Natural killer cell (primary cell): ENCODE measurements at regions not wholly inside any gene's neighbourhood (a gene's known extent, or its start where the extent isn't known, plus 50 kb on each side); places are given as distances from the start of the nearest gene placed in this dataset.

Experiments used
- ATAC-seq, 3 donors: fragments of 150-1000 bp in 2 of 3; fragments of 200-7000 bp in 1 of 3; cut with Tn5 transposase; 1 replicate in 1 of 3; 2 replicates in 2 of 3; pipeline ENCODE4 v1.10.0; 2021; ENCODE audit warnings: mild to moderate bottlenecking in 2 of 3, moderate library complexity in 2 of 3
- DNase-seq, 2 donors: peaks; one replicate each; pipeline versions ENCODE4 v3.0.0 to v3.0.0-alpha.2; 2013 to 2021; ENCODE audit warnings: mixed read lengths in 1 of 2
- H3K27ac ChIP-seq: one replicate; pipeline ENCODE4 v1.5.1; 2013; ENCODE audit warnings: mild to moderate bottlenecking, low read length
- H3K27me3 ChIP-seq: one replicate; pipeline ENCODE4 v1.6.1; 2013; ENCODE audit warnings: low read length; ENCODE audit not compliant: control insufficient read depth, insufficient read depth
- H3K36me3 ChIP-seq: one replicate; pipeline ENCODE4 v1.6.1; 2013; ENCODE audit warnings: low read length; ENCODE audit not compliant: control insufficient read depth, insufficient read depth
- H3K4me1 ChIP-seq: one replicate; pipeline ENCODE4 v1.6.1; 2013; ENCODE audit warnings: low read length; ENCODE audit not compliant: control insufficient read depth, insufficient read depth
- H3K4me3 ChIP-seq: one replicate; pipeline ENCODE4 v1.5.1; 2013; ENCODE audit warnings: low read length
- H3K9me3 ChIP-seq: one replicate; pipeline ENCODE4 v1.6.1; 2013; ENCODE audit warnings: low read length; ENCODE audit not compliant: control insufficient read depth, insufficient read depth
- H3K27ac Mint-ChIP-seq, 2 donors: one replicate each; pipeline ENCODE4 v1.8.0; 2022; ENCODE audit warnings: mild to moderate bottlenecking in 2 of 2, mixed read lengths in 2 of 2, moderate library complexity in 1 of 2
- H3K27me3 Mint-ChIP-seq, 2 donors: one replicate each; pipeline ENCODE4 v1.8.0; 2022; ENCODE audit warnings: low read depth in 2 of 2, mixed read lengths in 2 of 2
- H3K36me3 Mint-ChIP-seq: one replicate; pipeline ENCODE4 v1.8.0; 2022; ENCODE audit warnings: mixed read lengths
- H3K4me1 Mint-ChIP-seq, 2 donors: one replicate each; pipeline ENCODE4 v1.8.0; 2022; ENCODE audit warnings: mixed read lengths in 2 of 2
- H3K4me3 Mint-ChIP-seq: one replicate; pipeline ENCODE4 v1.8.0; 2022; ENCODE audit warnings: mild to moderate bottlenecking, moderate library complexity, mixed read lengths
- H3K9me3 Mint-ChIP-seq, 2 donors: one replicate each; pipeline ENCODE4 v1.8.0; 2022; ENCODE audit warnings: mixed read lengths in 2 of 2
- WGBS: methylation state at CpG from one replicate; pipeline ENCODE4 v1.1.7; 2013; ENCODE audit warnings: missing lambda C conversion rate; ENCODE audit not compliant: insufficient coverage; 5-methylcytosine and 5-hydroxymethylcytosine counted together
- intact Hi-C: fragments of 100-400 bp; cut with micrococcal nuclease; formaldehyde crosslinking; loops from one replicate; pipeline ENCODE4 v1.14.2; 2022
- TF ChIP-seq, protein P1 (sequence below): fragments of 200-600 bp; IDR thresholded peaks from one replicate; pipeline ENCODE4 v1.8.0; 2022; ENCODE audit warnings: antibody characterized with exemption

DNA sequence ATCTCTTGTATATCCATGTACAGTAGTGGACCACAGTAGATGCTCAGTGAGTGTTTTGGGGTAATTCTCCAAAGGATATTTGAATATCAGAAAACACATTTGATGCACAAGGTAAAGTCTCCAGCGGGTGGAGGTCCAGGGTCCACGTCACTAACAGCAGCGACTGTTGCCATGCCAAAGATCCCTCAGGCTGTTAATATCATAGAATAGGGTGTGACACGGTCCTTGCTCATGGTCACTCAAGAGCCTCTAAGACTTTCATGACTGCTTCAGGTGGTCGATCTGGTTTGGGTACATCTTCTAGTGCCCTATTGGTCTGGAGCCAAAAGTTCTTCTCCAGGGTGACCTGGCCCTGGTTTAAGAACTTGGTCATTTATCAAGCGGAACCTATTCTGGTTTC, 90.8 kb downstream of the OLIG3 start:
- Histone ChIP-seq H3K9me3 (no peaks in the 10 kb centered on the region), H3K27me3 (no peaks in the 10 kb centered on the region), H3K36me3 (no peaks in the 10 kb centered on the region), H3K4me3 (no peak overlapping the region), H3K4me1 (no peaks in the 10 kb centered on the region), H3K27ac (no peak overlapping the region)
- H3K27ac Mint-ChIP-seq, result no peak overlapping the region
- no peaks in the 10 kb centered on the region for H3K27me3 Mint-ChIP-seq
- TF ChIP-seq, protein P1, sequence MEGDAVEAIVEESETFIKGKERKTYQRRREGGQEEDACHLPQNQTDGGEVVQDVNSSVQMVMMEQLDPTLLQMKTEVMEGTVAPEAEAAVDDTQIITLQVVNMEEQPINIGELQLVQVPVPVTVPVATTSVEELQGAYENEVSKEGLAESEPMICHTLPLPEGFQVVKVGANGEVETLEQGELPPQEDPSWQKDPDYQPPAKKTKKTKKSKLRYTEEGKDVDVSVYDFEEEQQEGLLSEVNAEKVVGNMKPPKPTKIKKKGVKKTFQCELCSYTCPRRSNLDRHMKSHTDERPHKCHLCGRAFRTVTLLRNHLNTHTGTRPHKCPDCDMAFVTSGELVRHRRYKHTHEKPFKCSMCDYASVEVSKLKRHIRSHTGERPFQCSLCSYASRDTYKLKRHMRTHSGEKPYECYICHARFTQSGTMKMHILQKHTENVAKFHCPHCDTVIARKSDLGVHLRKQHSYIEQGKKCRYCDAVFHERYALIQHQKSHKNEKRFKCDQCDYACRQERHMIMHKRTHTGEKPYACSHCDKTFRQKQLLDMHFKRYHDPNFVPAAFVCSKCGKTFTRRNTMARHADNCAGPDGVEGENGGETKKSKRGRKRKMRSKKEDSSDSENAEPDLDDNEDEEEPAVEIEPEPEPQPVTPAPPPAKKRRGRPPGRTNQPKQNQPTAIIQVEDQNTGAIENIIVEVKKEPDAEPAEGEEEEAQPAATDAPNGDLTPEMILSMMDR, result no peak
- peaks cover 28 to 32% of the 10 kb centered on the region in 2 donors for H3K4me1 Mint-ChIP-seq
- no peak overlapping the region for H3K4me3 Mint-ChIP-seq
- DNase-seq (no peak), ATAC-seq (no peak)
- intact Hi-C loops, result no loop called here
- no peaks in the 10 kb centered on the region for H3K9me3 Mint-ChIP-seq
- 96% methylated on average over 6 of the region's 6 CpGs for WGBS
- H3K36me3 Mint-ChIP-seq, result peaks cover 15% of the 10 kb centered on the region

DNA sequence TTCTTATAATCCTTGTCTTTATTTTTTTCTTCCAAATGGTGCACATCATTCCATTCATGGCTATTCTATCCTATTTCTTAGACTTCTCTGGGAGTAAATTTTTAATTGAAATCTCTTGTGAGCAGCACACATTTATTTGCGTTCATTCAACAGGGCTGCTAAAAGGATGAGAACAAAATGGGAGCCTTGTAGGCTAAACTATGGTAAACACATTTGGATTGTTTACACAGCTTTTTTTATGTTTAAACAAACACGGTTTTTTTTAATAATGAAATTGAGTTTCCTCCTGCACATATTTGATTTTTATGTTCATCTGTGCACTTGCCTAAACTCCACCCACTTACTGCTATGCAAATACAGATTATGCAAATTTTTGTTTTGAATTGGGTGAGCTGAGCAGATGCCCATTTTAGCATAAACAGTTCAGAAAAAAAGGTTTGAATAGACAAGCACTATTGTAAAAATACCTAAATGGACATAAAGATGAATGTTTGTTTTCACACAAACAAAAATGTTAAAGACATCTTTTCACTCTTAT, 92.0 kb downstream of the OLIG3 start:
- H3K36me3 Mint-ChIP-seq, result peaks cover 9% of the 10 kb centered on the region
- ATAC-seq, result no peak
- H3K27ac Mint-ChIP-seq, result no peak overlapping the region
- DNase-seq, result no peak
- H3K27me3 Mint-ChIP-seq, result no peaks in the 10 kb centered on the region
- TF ChIP-seq, protein P1, result no peak
- no peaks in the 10 kb centered on the region for H3K9me3 Mint-ChIP-seq
- Histone ChIP-seq H3K9me3 (no peaks in the 10 kb centered on the region), H3K36me3 (no peaks in the 10 kb centered on the region), H3K27me3 (no peaks in the 10 kb centered on the region), H3K4me3 (no peak overlapping the region), H3K27ac (no peak overlapping the region), H3K4me1 (no peaks in the 10 kb centered on the region)
- no peak overlapping the region for H3K4me3 Mint-ChIP-seq
- intact Hi-C loops, result no loop called here
- H3K4me1 Mint-ChIP-seq, result peaks cover 25 to 28% of the 10 kb centered on the region in 2 donors
- WGBS, result 100% methylated on average over 1 of the region's 2 CpGs

DNA sequence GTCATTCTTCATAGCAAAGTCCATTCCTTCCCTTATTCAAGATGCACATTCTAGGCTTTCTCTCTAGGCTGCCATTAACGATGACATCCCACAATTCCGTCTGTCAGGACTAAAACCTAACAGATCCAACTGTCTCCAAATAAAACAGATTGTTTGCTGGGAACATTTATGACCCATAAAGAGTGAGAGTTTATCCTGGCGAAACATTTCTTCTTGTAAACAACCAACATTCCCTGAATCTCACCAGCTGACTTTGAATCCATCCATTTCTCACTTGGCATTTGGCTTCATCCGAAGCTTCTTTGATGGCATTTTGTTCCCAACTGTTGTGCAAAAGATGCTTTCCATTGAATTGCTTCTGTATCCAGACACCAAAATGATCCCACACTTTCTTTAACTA, 93.1 kb downstream of the OLIG3 start:
- WGBS, result over 99% methylated on average over 4 of the region's 4 CpGs
- no peak overlapping the region for H3K4me3 Mint-ChIP-seq
- TF ChIP-seq, protein P1, result no peak
- intact Hi-C loops, result no loop called here
- ATAC-seq, result no peak
- no peaks in the 10 kb centered on the region for H3K36me3 Mint-ChIP-seq
- Histone ChIP-seq H3K9me3 (no peaks in the 10 kb centered on the region), H3K4me1 (no peaks in the 10 kb centered on the region), H3K36me3 (no peaks in the 10 kb centered on the region), H3K27me3 (no peaks in the 10 kb centered on the region), H3K4me3 (no peak overlapping the region), H3K27ac (no peak overlapping the region)
- DNase-seq, result no peak
- no peaks in the 10 kb centered on the region for H3K9me3 Mint-ChIP-seq
- H3K27ac Mint-ChIP-seq, result no peak overlapping the region
- H3K27me3 Mint-ChIP-seq, result no peaks in the 10 kb centered on the region
- H3K4me1 Mint-ChIP-seq, result peaks cover 13 to 17% of the 10 kb centered on the region in 2 donors

DNA sequence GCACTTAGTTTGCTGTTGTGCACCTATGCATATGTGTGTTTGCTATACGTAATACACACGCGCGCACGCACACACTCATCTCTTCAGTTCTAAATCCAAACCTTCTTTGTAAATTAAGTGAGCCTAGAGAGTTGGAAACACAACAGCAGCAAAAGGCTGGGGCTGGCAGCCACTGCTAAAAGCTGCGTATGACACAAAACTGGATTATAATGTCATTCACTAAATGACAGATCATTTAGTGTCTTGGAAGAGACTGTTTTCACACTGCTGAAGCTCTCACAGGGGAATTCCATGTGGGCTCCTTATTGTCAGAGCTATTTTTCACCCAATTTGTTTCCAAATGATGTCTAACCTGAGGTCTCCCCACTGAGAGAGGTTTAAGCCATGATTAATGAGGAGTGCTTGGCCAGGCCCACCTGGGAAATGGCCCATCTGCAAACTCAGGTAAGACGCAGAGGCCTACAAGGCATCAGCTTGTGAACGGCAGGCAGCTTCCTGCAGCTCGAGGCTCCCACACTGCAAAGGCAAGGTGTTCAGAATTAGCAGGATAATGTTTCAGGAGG, 94.2 kb downstream of the OLIG3 start:
- H3K9me3 ChIP-seq, result no peaks in the 10 kb centered on the region
- no peaks in the 10 kb centered on the region for H3K4me1 ChIP-seq
- H3K27me3 Mint-ChIP-seq, result no peaks in the 10 kb centered on the region
- H3K4me3 Mint-ChIP-seq, result no peak overlapping the region
- DNase-seq (no peak), ATAC-seq (no peak)
- H3K36me3 Mint-ChIP-seq, result no peaks in the 10 kb centered on the region
- intact Hi-C loops, result no loop called here
- H3K9me3 Mint-ChIP-seq, result no peaks in the 10 kb centered on the region
- no peak overlapping the region for H3K27ac Mint-ChIP-seq
- H3K27me3 ChIP-seq, result no peaks in the 10 kb centered on the region
- peaks cover 7% of the 10 kb centered on the region in 2 donors for H3K4me1 Mint-ChIP-seq
- H3K27ac ChIP-seq, result no peak overlapping the region
- TF ChIP-seq, protein P1, result no peak
- 88% methylated on average over 9 of the region's 9 CpGs for whole genome bisulfite sequencing
- H3K36me3 ChIP-seq, result no peaks in the 10 kb centered on the region
- H3K4me3 ChIP-seq, result no peak overlapping the region
